OCI-LY3 (cell line): ENCODE measurements at regions not wholly inside any gene's neighbourhood (a gene's known extent, or its start where the extent isn't known, plus 50 kb on each side); places are given as distances from the start of the nearest gene placed in this dataset.
A peak's percentile ranks its signal among the peaks of the same experiment; 100 is the strongest.

Experiments
- H2AFZ ChIP-seq: fragments of 200-600, 300-600 bp; shearing (Covaris generic); 2 replicates; pipeline ENCODE4 v1.6.0; 2014; ENCODE audit warnings: antibody characterized with exemption, low read depth, low read length
- H3K27ac ChIP-seq: fragments of 200-600, 300-600 bp; sonication (generic); 2 replicates; pipeline ENCODE4 v1.5.1; 2014; ENCODE audit warnings: mild to moderate bottlenecking, low read length, moderate library complexity, mixed read lengths
- H3K27me3 ChIP-seq: fragments of 200-600, 300-600 bp; sonication (generic); 2 replicates; pipeline ENCODE4 v1.6.1; 2014; ENCODE audit warnings: low read depth, low read length, mixed read lengths
- H3K36me3 ChIP-seq: fragments of 200-600, 300-600 bp; sonication (generic); replicated peaks from 2 replicates; pipeline ENCODE3; 2014; ENCODE audit warnings: low read depth, low read length, mixed read lengths
- H3K4me1 ChIP-seq: fragments of 300-600, 200-600 bp; sonication (generic); 2 replicates; pipeline ENCODE4 v1.6.1; 2014; ENCODE audit warnings: low read length, mixed read lengths
- H3K4me2 ChIP-seq: fragments of 200-600, 300-600 bp; sonication (generic); 2 replicates; pipeline ENCODE4 v1.6.1; 2014; ENCODE audit warnings: low read length, mixed read lengths
- H3K4me3 ChIP-seq: fragments of 300-600, 200-600 bp; sonication (generic); 2 replicates; pipeline ENCODE4 v1.5.1; 2014; ENCODE audit warnings: antibody characterized with exemption, mild to moderate bottlenecking, low read length, moderate library complexity
- H3K79me2 ChIP-seq: fragments of 300-600, 200-600 bp; shearing (Covaris generic); 2 replicates; pipeline ENCODE4 v1.6.1; 2014; ENCODE audit warnings: mild to moderate bottlenecking, low read length, mixed read lengths
- H3K9ac ChIP-seq: fragments of 300-600, 200-600 bp; shearing (Covaris generic); 2 replicates; pipeline ENCODE4 v1.6.0; 2014; ENCODE audit warnings: mild to moderate bottlenecking, low read length, moderate library complexity
- H3K9me3 ChIP-seq: fragments of 200-600, 300-600 bp; shearing (Covaris generic); 2 replicates; pipeline ENCODE4 v1.6.1; 2014; ENCODE audit warnings: low read length, mixed read lengths; ENCODE audit not compliant: insufficient read depth
- H4K20me1 ChIP-seq: fragments of 200-600, 300-600 bp; sonication (generic); 2 replicates; pipeline ENCODE4 v1.6.1; 2016; ENCODE audit warnings: low read length, mixed read lengths; ENCODE audit not compliant: insufficient read depth
- EZH2phosphoT487 ChIP-seq: fragments of 200-600 bp; shearing (Covaris generic); IDR thresholded peaks from 2 replicates; pipeline ENCODE4 v1.6.1; 2018; ENCODE audit warnings: antibody characterized with exemption, mixed run types, low read depth
- TF ChIP-seq, protein P1 (sequence below): fragments of 200-600, 300-600 bp; sonication (generic); IDR thresholded peaks from 2 replicates; pipeline ENCODE4 v1.5.1; 2014; ENCODE audit warnings: antibody characterized with exemption, low read length, low read depth

DNA sequence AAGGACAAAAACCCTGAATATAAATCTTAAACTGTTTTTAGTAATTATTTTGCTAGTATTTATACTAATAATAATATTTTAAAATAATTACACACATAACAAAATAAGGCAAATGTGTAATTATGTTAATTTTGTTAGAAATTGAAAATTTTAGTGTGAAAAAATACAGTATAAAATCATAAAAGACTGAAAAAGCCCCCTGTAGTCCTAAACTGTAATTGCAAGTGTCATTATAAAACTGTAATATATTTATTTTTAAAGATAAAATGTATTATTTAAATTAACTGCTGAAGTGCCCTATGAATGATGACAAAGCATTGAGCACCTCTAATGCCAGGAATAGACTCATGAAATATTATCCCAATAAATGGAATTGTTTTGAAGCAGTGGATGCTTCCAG is 1117.7 kb downstream of the CBLN2 start:
- H2AFZ ChIP-seq: no peak overlapping the region
- H3K79me2 ChIP-seq: no peaks in the 10 kb centered on the region
- H3K36me3 ChIP-seq: no peaks in the 10 kb centered on the region
- H3K9ac ChIP-seq: no peak overlapping the region
- no peaks in the 10 kb centered on the region for H3K27me3 ChIP-seq
- H3K9me3 ChIP-seq: no peaks in the 10 kb centered on the region
- no peak overlapping the region for H3K4me3 ChIP-seq
- H3K27ac ChIP-seq: no peak overlapping the region
- no peak for TF ChIP-seq EZH2phosphoT487
- TF ChIP-seq, protein P1, sequence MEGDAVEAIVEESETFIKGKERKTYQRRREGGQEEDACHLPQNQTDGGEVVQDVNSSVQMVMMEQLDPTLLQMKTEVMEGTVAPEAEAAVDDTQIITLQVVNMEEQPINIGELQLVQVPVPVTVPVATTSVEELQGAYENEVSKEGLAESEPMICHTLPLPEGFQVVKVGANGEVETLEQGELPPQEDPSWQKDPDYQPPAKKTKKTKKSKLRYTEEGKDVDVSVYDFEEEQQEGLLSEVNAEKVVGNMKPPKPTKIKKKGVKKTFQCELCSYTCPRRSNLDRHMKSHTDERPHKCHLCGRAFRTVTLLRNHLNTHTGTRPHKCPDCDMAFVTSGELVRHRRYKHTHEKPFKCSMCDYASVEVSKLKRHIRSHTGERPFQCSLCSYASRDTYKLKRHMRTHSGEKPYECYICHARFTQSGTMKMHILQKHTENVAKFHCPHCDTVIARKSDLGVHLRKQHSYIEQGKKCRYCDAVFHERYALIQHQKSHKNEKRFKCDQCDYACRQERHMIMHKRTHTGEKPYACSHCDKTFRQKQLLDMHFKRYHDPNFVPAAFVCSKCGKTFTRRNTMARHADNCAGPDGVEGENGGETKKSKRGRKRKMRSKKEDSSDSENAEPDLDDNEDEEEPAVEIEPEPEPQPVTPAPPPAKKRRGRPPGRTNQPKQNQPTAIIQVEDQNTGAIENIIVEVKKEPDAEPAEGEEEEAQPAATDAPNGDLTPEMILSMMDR: no peak
- no peaks in the 10 kb centered on the region for H3K4me1 ChIP-seq
- no peaks in the 10 kb centered on the region for H4K20me1 ChIP-seq
- no peak overlapping the region for H3K4me2 ChIP-seq

GRCh38 chr18:71405169-71405809 is 1116.4 kb downstream of the SOCS6 start:
- no peak overlapping the region for H3K27ac ChIP-seq
- TF ChIP-seq, protein P1: no peak
- no peak for TF ChIP-seq EZH2phosphoT487
- H3K27me3 ChIP-seq: no peaks in the 10 kb centered on the region

GRCh38 chr18:71403501-71403900 is 1114.7 kb downstream of the SOCS6 start:
- Histone ChIP-seq H3K27me3 (no peaks in the 10 kb centered on the region), H3K9me3 (no peaks in the 10 kb centered on the region), H3K4me2 (no peak overlapping the region), H3K79me2 (no peaks in the 10 kb centered on the region), H4K20me1 (no peaks in the 10 kb centered on the region), H3K9ac (no peak overlapping the region), H3K36me3 (no peaks in the 10 kb centered on the region), H2AFZ (no peak overlapping the region), H3K4me3 (no peak overlapping the region), H3K4me1 (peaks cover 23% of the 10 kb centered on the region), H3K27ac (no peak overlapping the region)
- TF ChIP-seq, protein P1: no peak
- no peak for TF ChIP-seq EZH2phosphoT487

More at GRCh38 chr18:71405169-71405809, 1116.4 kb downstream of the SOCS6 start:
- Histone ChIP-seq H3K9me3 (no peaks in the 10 kb centered on the region), H3K9ac (no peak overlapping the region), H3K79me2 (no peaks in the 10 kb centered on the region), H3K4me1 (peaks cover 19% of the 10 kb centered on the region), H3K4me2 (no peak overlapping the region), H4K20me1 (no peaks in the 10 kb centered on the region), H3K4me3 (no peak overlapping the region), H3K36me3 (no peaks in the 10 kb centered on the region), H2AFZ (peak overlapping the region; percentile 75)

DNA sequence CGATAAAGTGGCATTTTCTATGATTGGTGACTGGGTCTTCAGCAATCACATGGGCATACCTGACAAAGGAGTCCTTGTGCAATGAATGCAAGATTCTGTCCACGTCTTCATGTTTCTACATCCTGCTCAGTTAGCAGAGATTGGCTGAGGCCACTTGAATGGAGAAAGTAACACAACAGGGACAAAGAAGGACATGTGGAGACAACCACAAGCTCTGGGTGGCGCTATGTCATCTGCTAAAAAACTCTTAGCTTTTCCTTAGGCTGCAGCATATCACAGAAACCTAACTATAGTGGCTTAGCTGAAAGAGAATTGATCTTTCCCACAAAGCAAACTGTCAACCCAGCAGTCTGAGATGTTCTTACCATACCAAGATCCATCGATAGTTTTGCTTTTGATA is 1109.7 kb downstream of the SOCS6 start:
- Histone ChIP-seq H3K79me2 (no peaks in the 10 kb centered on the region), H4K20me1 (no peaks in the 10 kb centered on the region), H2AFZ (peak overlapping the region; percentile 66), H3K4me3 (no peak overlapping the region), H3K27ac (no peak overlapping the region), H3K9ac (no peak overlapping the region), H3K36me3 (no peaks in the 10 kb centered on the region), H3K9me3 (no peaks in the 10 kb centered on the region), H3K4me1 (peaks cover 9% of the 10 kb centered on the region), H3K27me3 (no peaks in the 10 kb centered on the region), H3K4me2 (peak overlapping the region; percentile 26)
- TF ChIP-seq, protein P1: peak; percentile 98
- TF ChIP-seq EZH2phosphoT487: no peak
